Duodenal mucosa (tissue), 2 donors: ENCODE measurements at regions not wholly inside any gene's neighbourhood (a gene's known extent, or its start where the extent isn't known, plus 50 kb on each side); places are given as distances from the start of the nearest gene placed in this dataset.

Experiments
- H3K27ac ChIP-seq: one replicate; pipeline ENCODE4 v1.7.0; 2013; ENCODE audit warnings: low read depth, low read length
- H3K27me3 ChIP-seq, 2 donors: one replicate each; pipeline ENCODE4 v1.7.0; 2013; ENCODE audit warnings: low read length in 2 of 2, control low read depth in 1 of 2; ENCODE audit not compliant: insufficient read depth in 2 of 2, control insufficient read depth in 1 of 2
- H3K36me3 ChIP-seq, 2 donors: one replicate each; pipeline ENCODE4 v1.7.0; 2013; ENCODE audit warnings: low read length in 2 of 2, control low read depth in 1 of 2; ENCODE audit not compliant: insufficient read depth in 2 of 2, control insufficient read depth in 1 of 2
- H3K4me1 ChIP-seq, 2 donors: one replicate each; pipeline ENCODE4 v1.7.0; 2013; ENCODE audit warnings: low read length in 2 of 2, control low read depth in 1 of 2; ENCODE audit not compliant: insufficient read depth in 2 of 2, control insufficient read depth in 1 of 2
- H3K4me3 ChIP-seq, 2 donors: one replicate each; pipeline ENCODE4 v1.7.0; 2013; ENCODE audit warnings: low read length in 2 of 2, low read depth in 1 of 2
- H3K9ac ChIP-seq, 2 donors: one replicate each; pipeline ENCODE4 v1.7.0; 2013; ENCODE audit warnings: low read length in 2 of 2, low read depth in 1 of 2
- H3K9me3 ChIP-seq, 2 donors: one replicate each; pipeline ENCODE4 v1.7.0; 2013; ENCODE audit warnings: low read length in 2 of 2, control low read depth in 1 of 2; ENCODE audit not compliant: control insufficient read depth in 1 of 2

- H3K9ac ChIP-seq = no peak overlapping the region
Measured at GRCh38 chr14:26917086-26917485, 319.3 kb upstream of the NOVA1 start.

GRCh38 chr14:26925876-26926584, 328.2 kb upstream of the NOVA1 start:
- no peaks in the 10 kb centered on the region for H3K36me3 ChIP-seq
- H3K27ac ChIP-seq = no peak overlapping the region
- H3K9ac ChIP-seq = no peak overlapping the region
- no peaks in the 10 kb centered on the region for H3K9me3 ChIP-seq
- H3K4me1 ChIP-seq = no peaks in the 10 kb centered on the region
- H3K27me3 ChIP-seq = no peaks in the 10 kb centered on the region
- H3K4me3 ChIP-seq = no peak overlapping the region

More at GRCh38 chr14:26917086-26917485, 319.3 kb upstream of the NOVA1 start:
- H3K4me3 ChIP-seq = no peak overlapping the region
- H3K27me3 ChIP-seq = no peaks in the 10 kb centered on the region
- no peak overlapping the region for H3K27ac ChIP-seq
- no peaks in the 10 kb centered on the region for H3K4me1 ChIP-seq
- H3K36me3 ChIP-seq = no peaks in the 10 kb centered on the region
- no peaks in the 10 kb centered on the region for H3K9me3 ChIP-seq

GRCh38 chr14:26926585-26926984, 328.8 kb upstream of the NOVA1 start:
- H3K9ac ChIP-seq = no peak overlapping the region
- H3K27me3 ChIP-seq = no peaks in the 10 kb centered on the region
- H3K36me3 ChIP-seq = no peaks in the 10 kb centered on the region
- H3K4me3 ChIP-seq = no peak overlapping the region
- H3K27ac ChIP-seq = no peak overlapping the region
- H3K4me1 ChIP-seq = no peaks in the 10 kb centered on the region
- no peaks in the 10 kb centered on the region for H3K9me3 ChIP-seq

GRCh38 chr14:26928019-26928418, 330.2 kb upstream of the NOVA1 start:
- Histone ChIP-seq H3K27me3 (no peaks in the 10 kb centered on the region), H3K4me3 (no peak overlapping the region), H3K4me1 (no peaks in the 10 kb centered on the region), H3K27ac (no peak overlapping the region), H3K36me3 (no peaks in the 10 kb centered on the region), H3K9me3 (no peaks in the 10 kb centered on the region), H3K9ac (no peak overlapping the region)

DNA sequence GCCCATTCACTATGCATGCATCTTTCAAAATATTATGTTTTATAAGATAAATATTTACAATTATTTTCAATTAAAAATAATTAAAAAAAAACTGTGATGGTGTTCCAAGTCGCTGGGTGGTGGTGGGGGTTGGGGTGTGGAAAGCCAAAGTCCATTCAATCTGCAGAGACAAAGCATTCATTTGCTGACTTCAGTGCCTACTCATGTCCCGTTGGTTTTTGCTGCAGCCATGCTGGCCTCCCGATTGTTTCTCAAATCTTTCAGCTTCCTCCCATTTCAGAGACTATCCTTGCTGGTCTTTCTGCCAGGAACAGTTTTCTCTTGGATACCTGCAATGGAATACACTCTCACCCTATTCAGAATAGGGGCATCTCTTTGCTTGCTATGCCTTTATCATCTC, 331.5 kb upstream of the NOVA1 start:
- no peak overlapping the region for H3K9ac ChIP-seq

DNA sequence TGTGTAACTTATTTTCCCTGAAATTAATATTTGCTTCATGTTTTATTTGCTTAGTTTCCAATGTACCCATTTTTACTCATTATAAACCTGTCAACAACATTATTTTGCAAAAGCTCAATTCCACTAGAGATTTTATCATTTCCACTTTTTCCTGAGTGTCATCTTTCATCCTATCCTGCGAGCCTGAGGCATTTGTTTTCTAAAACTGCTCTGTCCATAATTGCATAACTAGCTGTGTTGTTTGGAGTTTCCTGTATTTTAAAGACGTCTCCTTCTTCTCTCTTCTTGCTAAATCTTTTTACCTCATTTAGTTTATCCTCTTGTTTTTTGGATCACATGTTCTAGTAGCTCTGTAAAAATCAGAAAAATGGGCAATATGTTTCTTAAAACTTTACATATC, 332.7 kb upstream of the NOVA1 start:
- Histone ChIP-seq H3K27me3 (no peaks in the 10 kb centered on the region), H3K9me3 (no peaks in the 10 kb centered on the region), H3K36me3 (no peaks in the 10 kb centered on the region), H3K9ac (no peak overlapping the region), H3K4me3 (no peak overlapping the region), H3K4me1 (no peaks in the 10 kb centered on the region), H3K27ac (no peak overlapping the region)

More for the DNA sequence above, 331.5 kb upstream of the NOVA1 start:
- Histone ChIP-seq H3K36me3 (no peaks in the 10 kb centered on the region), H3K27ac (no peak overlapping the region), H3K4me1 (no peaks in the 10 kb centered on the region), H3K4me3 (no peak overlapping the region), H3K27me3 (no peaks in the 10 kb centered on the region), H3K9me3 (no peaks in the 10 kb centered on the region)

- no peaks in the 10 kb centered on the region for H3K36me3 ChIP-seq
- H3K27ac ChIP-seq = no peak overlapping the region
- H3K4me3 ChIP-seq = no peak overlapping the region
- no peak overlapping the region for H3K9ac ChIP-seq
- no peaks in the 10 kb centered on the region for H3K4me1 ChIP-seq
- H3K9me3 ChIP-seq = no peaks in the 10 kb centered on the region
- no peaks in the 10 kb centered on the region for H3K27me3 ChIP-seq
Measured at GRCh38 chr14:26932606-26933005, 334.8 kb upstream of the NOVA1 start.

- H3K36me3 ChIP-seq = no peaks in the 10 kb centered on the region
- no peaks in the 10 kb centered on the region for H3K9me3 ChIP-seq
- no peaks in the 10 kb centered on the region for H3K27me3 ChIP-seq
- H3K27ac ChIP-seq = no peak overlapping the region
- H3K4me3 ChIP-seq = no peak overlapping the region
- no peak overlapping the region for H3K9ac ChIP-seq
- no peaks in the 10 kb centered on the region for H3K4me1 ChIP-seq
Measured at GRCh38 chr14:26933431-26933830, 335.6 kb upstream of the NOVA1 start.

- Histone ChIP-seq H3K9ac (no peak overlapping the region), H3K36me3 (no peaks in the 10 kb centered on the region), H3K27me3 (no peaks in the 10 kb centered on the region), H3K27ac (no peak overlapping the region), H3K9me3 (no peaks in the 10 kb centered on the region), H3K4me1 (no peaks in the 10 kb centered on the region), H3K4me3 (no peak overlapping the region)
Measured at GRCh38 chr14:26934151-26934550, 336.3 kb upstream of the NOVA1 start.

- Histone ChIP-seq H3K4me3 (no peak overlapping the region), H3K9ac (no peak overlapping the region), H3K27me3 (no peaks in the 10 kb centered on the region), H3K27ac (no peak overlapping the region), H3K4me1 (no peaks in the 10 kb centered on the region), H3K36me3 (no peaks in the 10 kb centered on the region), H3K9me3 (peaks cover 0 to 5% of the 10 kb centered on the region in 2 donors)
Measured at GRCh38 chr14:26935733-26936132, 337.9 kb upstream of the NOVA1 start.
